ELF-1 (cell line): ENCODE measurements at regions not wholly inside any gene's neighbourhood (a gene's known extent, or its start where the extent isn't known, plus 50 kb on each side); places are given as distances from the start of the nearest gene placed in this dataset.
"Not testable (repeated sequence)": the region's sequence is repeated elsewhere in the genome, so short reads cannot be mapped to it uniquely, and the experiment has no call there.

Experiments used
- DNase-seq: peaks from one replicate; pipeline ENCODE4 v3.0.0-alpha.2; 2016; ENCODE audit warnings: low read depth, low spot score

DNA sequence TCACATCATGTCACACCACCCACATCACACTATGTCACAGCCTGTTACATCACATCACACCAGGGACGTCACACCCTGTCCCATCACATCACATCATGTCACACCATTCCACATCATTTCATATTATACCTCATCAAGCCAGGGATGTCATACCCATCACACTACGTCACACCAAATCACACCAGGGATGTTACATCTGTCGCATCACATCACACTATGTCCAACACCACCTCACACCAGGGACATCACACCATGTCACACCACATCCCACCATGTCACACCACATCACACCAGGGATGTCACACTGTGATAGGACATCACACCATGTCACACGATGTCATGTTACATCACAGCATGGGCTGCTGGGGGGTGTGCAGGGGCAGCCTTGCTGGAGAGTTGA lies 110.6 kb downstream of the TMEM121 start:
- no peak for DNase-seq

DNA sequence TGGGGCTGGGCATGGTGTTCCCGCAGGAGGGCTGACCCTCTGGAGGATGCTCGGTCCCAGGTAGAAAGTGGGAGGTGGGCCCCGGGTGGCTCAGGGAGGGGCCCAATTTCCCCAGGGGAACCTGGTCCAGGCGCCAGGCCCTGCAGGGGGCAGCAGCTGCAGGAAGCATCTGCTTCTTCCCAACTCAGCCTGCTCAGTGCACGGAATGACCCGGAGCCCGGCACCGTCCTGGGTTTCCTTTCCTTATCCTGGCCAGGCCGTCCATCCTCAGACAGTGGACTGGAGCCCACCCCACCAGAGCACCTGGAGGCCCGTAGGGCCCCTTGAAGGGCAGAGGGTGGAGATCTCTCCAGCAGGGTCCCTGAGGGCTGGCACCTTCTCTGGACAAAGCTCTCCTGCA lies 111.0 kb downstream of the TMEM121 start:
- not testable (repeated sequence) for DNase-seq

GRCh38 chr14:105639969-105640931 lies 113.9 kb downstream of the TMEM121 start:
- not testable (repeated sequence) for DNase-seq

DNA sequence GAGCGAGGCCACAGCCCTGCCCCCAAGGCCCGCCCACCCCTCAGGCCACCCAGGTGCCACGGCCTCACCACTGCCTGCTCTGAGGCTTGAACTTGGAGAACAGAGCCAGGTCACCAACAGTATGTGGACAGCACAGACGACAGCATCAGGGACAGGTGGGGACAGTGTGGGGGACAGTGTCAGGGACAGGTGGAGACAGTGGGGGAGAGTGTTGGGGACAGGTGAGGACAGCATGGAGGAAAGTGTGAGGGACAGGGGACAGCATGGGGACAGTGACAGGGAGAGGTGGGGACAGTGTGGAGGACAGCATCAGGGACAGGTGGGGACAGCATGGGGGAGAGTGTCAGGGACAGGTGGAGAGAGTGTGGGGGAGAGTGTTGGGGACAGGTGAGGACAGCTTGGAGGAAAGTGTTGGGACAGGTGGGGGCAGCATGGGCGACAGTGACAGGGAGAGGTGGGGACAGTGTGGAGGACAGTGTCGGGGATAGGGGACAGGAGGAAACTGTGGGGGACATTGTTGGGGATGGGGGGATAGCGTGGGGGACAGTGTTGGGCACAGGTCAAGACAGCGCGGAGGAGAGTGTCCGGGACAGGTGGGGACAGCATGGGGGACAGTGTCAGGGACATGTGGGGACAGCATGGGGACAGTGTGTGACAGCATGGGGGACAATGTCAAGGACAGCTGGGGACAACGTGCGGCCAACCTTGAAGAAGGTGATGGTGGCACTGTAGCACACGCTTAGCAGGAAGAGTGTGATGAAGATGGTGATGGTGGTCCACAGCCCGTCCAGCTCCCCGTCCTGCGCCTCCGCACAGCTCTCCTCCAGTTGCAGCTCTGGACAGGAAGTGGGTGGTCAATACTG lies 114.9 kb downstream of the TMEM121 start:
- no peak for DNase-seq

DNA sequence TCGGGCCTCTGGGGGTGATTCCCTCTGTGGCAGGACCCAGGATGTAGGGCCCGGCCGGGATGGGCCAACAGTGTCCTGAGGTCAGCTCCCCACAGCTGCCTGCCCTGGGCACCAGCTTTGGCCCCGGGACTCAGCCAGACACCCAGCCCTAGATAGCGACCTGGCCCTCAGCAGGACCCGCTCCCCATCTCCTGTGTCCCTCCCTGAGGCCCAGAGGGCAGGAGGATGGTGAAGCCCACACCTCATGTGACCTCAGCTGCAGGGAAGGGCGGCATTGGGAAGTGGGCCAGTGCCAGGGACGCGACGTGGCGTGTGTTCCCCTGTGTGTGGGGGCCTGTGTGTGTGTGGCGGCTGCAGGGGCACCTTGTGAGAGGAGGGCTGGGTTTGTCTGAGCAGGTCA lies 115.6 kb downstream of the TMEM121 start:
- not testable (repeated sequence) for DNase-seq

DNA sequence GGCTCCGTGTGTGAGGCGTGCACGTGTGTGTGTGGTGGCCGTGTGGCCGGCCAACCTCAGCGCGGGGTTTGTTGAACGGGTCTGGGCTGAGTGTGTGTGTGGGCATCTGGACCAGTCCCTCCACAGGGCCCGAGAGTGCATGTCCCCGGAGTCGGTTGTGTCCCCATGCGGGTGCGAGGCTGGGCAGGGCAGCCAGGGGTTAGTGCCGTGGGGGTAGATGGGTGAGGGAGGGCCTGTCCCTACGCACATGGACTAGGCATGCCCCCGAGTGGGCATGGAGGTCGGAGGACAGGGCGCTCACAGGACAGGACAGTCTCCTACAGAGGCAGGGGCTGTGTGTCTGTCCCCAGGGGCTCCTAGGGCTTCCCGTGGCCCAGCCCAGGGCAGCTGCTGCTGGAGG lies 116.1 kb downstream of the TMEM121 start:
- not testable (repeated sequence) for DNase-seq

DNA sequence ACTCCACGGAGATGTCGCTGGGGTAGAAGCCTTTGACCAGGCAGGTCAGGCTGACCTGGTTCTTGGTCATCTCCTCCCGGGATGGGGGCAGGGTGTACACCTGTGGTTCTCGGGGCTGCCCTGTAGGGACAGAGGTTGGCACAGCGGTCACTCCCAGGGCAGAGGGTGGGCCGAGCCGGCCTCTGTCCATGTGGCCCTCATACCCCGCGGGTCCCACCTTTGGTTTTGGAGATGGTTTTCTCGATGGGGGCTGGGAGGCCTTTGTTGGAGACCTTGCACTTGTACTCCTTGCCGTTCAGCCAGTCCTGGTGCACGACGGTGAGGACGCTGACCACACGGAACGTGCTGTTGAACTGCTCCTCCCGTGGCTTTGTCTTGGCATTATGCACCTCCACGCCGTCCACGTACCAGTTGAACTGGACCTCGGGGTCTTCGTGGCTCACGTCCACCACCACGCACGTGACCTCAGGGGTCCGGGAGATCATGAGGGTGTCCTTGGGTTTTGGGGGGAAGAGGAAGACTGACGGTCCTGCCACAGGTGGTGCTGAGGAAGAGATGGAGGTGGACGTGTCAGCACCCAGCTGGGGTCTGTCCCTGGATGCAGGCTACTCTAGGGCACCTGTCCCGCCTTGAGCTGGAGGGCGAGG lies 117.1 kb downstream of the TMEM121 start:
- not testable (repeated sequence) for DNase-seq

DNA sequence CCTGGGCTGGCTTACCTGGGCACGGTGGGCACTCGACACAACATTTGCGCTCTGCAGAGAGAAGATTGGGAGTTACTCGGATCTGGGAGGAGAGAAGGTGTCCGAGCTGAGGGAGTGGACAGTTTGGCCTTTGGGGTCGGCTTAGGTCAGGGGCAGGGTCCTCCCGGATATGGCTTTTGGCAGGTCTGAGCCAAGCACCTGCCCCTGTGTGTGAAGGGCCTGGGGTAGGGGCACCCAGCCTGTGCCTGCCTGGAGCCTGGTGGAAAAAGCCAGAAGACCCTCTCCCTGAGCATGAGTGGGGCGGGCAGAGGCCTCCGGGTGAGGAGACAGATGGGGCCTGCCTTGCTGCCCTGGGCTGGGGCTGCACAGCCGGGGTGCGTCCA lies 117.7 kb downstream of the TMEM121 start:
- not testable (repeated sequence) for DNase-seq

DNA sequence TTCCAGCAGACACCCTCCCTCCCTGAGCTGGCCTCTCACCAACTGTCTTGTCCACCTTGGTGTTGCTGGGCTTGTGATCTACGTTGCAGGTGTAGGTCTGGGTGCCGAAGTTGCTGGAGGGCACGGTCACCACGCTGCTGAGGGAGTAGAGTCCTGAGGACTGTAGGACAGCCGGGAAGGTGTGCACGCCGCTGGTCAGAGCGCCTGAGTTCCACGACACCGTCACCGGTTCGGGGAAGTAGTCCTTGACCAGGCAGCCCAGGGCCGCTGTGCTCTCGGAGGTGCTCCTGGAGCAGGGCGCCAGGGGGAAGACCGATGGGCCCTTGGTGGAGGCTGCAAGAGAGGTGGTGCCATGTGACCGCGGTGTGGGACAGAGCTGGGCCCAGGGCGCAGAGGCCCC lies 118.1 kb downstream of the TMEM121 start:
- DNase-seq: not testable (repeated sequence)

DNA sequence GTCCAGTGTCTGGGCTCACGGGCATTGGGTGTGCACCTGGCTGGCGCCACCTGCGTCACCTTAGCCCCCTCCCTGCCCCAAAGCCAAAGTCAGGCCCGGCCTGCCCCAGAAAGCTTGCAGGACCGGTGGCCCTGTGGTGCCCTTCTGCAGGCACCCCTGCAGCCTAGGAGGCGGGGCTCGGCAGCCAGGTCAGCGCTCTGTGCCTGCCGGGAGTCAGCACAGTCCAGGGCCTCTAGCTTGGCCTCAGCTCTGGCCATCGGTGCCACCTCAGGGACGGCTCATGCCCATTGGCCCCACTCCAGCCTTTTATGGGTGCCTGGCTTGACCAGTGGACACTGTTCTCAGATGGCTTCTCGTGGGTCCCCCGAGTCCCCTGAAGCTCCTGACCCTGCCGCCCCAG lies 118.5 kb downstream of the TMEM121 start:
- DNase-seq: not testable (repeated sequence)

DNA sequence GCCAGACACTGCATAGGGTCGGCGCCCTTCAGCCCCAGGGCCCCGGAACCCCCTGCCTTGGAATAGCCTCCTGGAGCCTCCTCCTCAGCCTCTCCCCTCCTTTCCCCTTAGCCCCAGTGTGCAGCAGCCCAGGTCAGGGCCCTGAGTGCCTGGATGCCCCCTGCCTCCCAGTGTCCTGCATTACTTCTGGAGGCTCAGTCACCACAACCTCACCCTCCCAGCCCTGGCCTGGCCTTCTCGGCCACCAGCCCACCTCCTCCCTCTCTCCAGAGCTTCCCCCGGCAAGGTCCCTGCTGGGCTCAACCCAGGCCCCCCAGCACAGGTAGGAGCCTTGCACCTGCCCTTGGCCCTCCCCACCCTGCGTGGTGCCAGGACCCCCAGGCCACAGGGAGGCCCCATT lies 119.0 kb downstream of the TMEM121 start:
- DNase-seq: not testable (repeated sequence)

DNA sequence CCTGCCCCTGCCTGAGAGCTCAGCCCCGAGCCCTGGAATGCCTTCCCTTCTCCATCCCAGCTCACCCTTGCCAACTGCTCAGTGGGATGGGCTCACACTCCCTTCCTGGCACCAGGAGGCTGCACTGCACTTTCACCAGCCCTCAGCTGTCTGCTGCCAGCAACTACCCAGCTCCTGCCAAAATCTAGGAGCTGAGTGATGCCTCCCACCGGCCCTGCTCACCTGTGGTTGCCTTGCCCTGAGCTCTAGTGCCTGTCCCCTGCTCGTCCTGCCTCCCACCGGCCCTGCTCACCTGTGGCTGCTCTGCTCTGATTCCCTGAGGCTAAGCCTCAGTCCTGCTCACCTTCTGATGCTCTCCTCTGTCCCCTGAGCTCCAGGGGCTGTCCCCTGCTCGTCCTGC lies 119.8 kb downstream of the TMEM121 start:
- DNase-seq: no peak

GRCh38 chr14:105646711-105647281 lies 120.4 kb downstream of the TMEM121 start:
- DNase-seq: not testable (repeated sequence)

- DNase-seq: peak; percentile 27
These were observed 121.0 kb downstream of the TMEM121 start for GRCh38 chr14:105647426-105647783.

DNA sequence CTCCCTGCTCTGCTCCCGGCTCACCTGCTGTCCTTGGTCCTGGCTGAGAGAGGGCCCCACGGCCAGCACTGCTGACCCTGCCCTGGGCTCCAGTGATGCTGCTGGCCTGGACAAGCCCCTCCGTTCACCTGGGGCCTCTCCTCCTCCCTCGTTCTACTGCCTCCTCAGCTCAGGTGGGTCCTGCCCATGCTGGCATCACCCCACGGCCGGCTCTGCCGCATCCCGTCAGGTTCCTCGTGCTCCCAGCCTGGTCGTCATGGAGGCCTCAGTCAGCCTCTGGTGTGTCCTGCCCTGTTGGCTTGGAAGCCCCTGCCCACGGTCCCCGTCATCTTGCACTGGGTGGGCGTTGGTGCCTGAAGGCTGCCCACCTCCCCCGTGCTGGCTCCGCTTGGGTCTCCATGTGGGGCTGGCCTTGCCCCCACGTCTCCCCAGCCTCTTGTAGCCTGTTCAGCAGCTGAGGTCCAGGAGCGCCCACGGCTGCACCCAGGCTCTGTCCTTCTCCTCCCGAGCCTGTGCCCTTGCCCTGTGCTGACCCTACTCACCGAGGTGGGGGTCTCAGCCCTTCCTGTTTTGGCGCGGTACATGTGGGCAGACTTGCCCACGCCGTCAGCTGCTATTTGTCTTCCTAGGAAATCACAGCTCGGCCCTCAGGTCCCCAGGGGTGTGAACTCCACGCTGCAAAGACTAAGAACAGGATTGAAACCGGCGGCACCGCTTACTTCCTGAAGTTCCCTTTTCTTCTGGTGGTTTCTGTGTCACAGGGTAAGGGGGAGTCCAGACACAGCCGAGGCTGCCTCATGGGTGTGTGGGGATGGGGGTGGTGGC lies 121.6 kb downstream of the TMEM121 start:
- no peak for DNase-seq

DNA sequence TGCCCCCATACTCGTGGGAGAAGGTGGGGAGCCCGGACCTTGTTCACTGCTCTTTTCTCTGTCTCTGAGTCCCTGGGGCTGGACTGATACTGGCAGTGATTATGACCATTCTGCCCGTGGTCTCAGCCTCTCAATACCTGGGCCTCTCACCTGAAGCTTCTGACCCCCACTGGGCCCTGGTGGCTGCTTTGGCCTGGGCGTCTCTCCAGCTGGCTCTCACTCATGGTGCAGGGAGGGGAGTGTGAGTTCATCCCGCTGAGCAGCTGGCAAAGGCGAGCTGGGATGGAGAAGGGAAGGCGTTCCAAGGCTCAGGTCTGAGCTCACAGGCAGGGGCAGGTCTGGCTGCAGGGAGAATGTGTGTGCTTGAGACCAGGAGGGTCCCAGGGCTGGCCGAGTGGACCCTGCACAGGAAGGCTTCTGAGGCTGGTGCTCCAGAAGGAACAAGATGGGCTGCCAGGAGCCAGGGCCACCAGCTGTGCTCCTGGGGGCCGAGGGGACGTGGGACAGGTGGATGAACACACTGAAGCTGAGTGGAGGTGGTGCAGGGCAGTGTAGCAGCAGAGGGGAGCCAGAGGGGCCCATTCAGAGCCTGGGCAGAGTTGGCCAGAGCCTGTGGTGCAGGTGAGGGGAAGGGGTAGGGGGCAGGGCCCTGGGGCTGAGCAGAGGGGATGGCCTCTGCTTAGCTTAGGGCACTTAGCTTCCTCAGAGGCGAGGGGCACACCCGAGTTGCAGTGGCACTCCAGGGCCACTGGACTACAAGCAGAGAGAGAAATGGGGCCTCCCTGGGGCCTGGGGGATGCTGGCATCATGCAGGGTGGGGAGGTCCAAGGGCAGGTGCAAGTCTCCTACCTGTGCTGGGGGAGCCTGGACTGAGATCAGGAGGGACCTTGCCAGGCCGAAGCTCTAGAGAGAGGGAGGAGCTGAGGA lies 122.5 kb downstream of the TMEM121 start:
- DNase-seq: not testable (repeated sequence)

- not testable (repeated sequence) for DNase-seq
These were observed 125.9 kb downstream of the TMEM121 start for GRCh38 chr14:105652317-105652716.

DNA sequence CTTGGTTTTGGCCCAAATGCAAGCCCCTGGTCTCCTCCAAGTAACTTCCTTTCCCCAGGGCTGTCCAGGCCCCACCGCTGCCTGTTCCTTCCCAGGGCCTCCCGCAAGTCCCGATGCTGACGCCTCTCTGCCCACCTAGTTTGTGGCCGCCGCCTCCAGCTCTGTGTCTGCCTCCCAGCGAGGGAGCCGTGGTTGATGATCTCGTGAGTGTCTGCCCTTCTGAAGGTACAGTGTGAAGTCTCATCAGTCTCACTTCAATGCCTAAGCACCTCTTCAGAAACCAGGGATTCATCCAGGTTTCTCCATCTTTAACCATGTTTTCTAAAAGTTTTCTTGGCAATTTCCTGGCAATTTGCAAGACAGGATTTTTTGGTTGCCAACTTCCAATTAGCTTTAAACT lies 127.5 kb downstream of the TMEM121 start:
- DNase-seq: not testable (repeated sequence)

- not testable (repeated sequence) for DNase-seq
These were observed 132.9 kb downstream of the TMEM121 start for GRCh38 chr14:105659255-105659654.
